GM12865 (cell line): ENCODE measurements at regions not wholly inside any gene's neighbourhood (a gene's known extent, or its start where the extent isn't known, plus 50 kb on each side); places are given as distances from the start of the nearest gene placed in this dataset.

ENCODE experiments used
- DNase-seq: peaks from one replicate; pipeline ENCODE4 v3.0.0; 2010; ENCODE audit warnings: low read depth
- H3K4me3 ChIP-seq: 2 replicates; pipeline ENCODE4 v1.5.1; 2011; ENCODE audit warnings: mild to moderate bottlenecking, low read depth, low read length, control low read depth
- CTCF ChIP-seq: IDR thresholded peaks from 2 replicates; pipeline ENCODE4 v1.5.1; 2011; ENCODE audit warnings: low read length, control low read depth, low read depth, inconsistent platforms; ENCODE audit not compliant: insufficient read depth; ENCODE audit errors: missing control alignments

GRCh38 chr5:167402671-167403070 is 888.8 kb upstream of the WWC1 start:
- H3K4me3 ChIP-seq, result no peak overlapping the region
- TF ChIP-seq CTCF, result no peak
- DNase-seq, result no peak

GRCh38 chr5:167406513-167406912 is 884.9 kb upstream of the WWC1 start:
- no peak overlapping the region for H3K4me3 ChIP-seq
- TF ChIP-seq CTCF, result no peak
- no peak for DNase-seq

GRCh38 chr5:167412556-167412955 is 878.9 kb upstream of the WWC1 start:
- no peak overlapping the region for H3K4me3 ChIP-seq
- TF ChIP-seq CTCF, result no peak
- DNase-seq, result no peak

GRCh38 chr5:167413506-167413905 is 877.9 kb upstream of the WWC1 start:
- TF ChIP-seq CTCF, result no peak
- no peak overlapping the region for H3K4me3 ChIP-seq
- no peak for DNase-seq

GRCh38 chr5:167414611-167415010 is 876.8 kb upstream of the WWC1 start:
- no peak for TF ChIP-seq CTCF
- no peak overlapping the region for H3K4me3 ChIP-seq
- DNase-seq, result no peak

- no peak for DNase-seq
- TF ChIP-seq CTCF, result no peak
Measured at GRCh38 chr5:167415779-167416746, 875.4 kb upstream of the WWC1 start.

GRCh38 chr5:167417662-167418061 is 873.8 kb upstream of the WWC1 start:
- no peak for DNase-seq
- no peak for TF ChIP-seq CTCF
- H3K4me3 ChIP-seq, result no peak overlapping the region

More at GRCh38 chr5:167415779-167416746, 875.4 kb upstream of the WWC1 start:
- no peak overlapping the region for H3K4me3 ChIP-seq
